T-helper 2 cell treated with Interferon-gamma antibody and Interleukin-4, amounts not matched to agents 5 μg/mL and 100 μg/mL, for 36 hours (primary cell): ENCODE measurements at regions not wholly inside any gene's neighbourhood (a gene's known extent, or its start where the extent isn't known, plus 50 kb on each side); places are given as distances from the start of the nearest gene placed in this dataset.
"Not testable (repeated sequence)": the region's sequence is repeated elsewhere in the genome, so short reads cannot be mapped to it uniquely, and the experiment has no call there.

Source experiments
- DNase-seq: peaks from one replicate; pipeline ENCODE4 v3.0.0; 2021; ENCODE audit warnings: low spot score
- H3K27ac Mint-ChIP-seq: one replicate; pipeline ENCODE4 v1.8.0; 2021; ENCODE audit warnings: mild to moderate bottlenecking, mixed read lengths
- H3K27me3 Mint-ChIP-seq: one replicate; pipeline ENCODE4 v1.8.0; 2021; ENCODE audit warnings: low read depth, mixed read lengths
- H3K36me3 Mint-ChIP-seq: one replicate; pipeline ENCODE4 v1.8.0; 2021; ENCODE audit warnings: low read depth, mixed read lengths
- H3K4me1 Mint-ChIP-seq: one replicate; pipeline ENCODE4 v1.8.0; 2021; ENCODE audit warnings: low read depth, mixed read lengths
- H3K4me3 Mint-ChIP-seq: one replicate; pipeline ENCODE4 v1.8.0; 2022; ENCODE audit warnings: mild to moderate bottlenecking, moderate library complexity, mixed read lengths
- H3K9me3 Mint-ChIP-seq: one replicate; pipeline ENCODE4 v1.8.0; 2021; ENCODE audit warnings: mixed read lengths

DNA sequence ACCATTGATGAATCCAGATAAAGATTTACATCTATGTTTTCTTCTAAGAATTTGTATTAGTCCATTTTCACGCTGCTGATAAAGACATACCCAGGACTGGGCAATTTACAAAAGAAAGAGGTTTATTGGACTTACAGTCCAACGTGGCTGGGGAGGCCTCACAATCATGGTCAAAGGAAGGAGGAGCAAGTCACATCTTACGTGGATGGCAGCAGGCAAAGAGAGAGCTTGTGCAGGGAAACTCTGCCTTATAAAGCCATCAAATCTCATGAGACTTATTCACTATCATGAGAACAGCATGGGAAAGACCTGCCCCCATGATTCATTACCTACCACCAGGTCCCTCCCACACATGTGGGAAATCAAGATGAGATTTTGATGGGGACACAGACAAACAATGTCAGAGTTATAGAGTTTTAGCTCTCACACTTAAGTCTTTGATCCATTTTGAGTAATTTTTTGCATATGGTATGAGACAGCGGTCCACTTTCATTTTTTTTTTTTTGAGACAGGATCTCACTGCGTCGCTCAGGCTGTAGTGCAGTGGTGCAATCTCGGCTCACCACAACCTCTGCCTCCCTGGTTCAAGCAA, 53.5 kb upstream of the JADE2 start:
- H3K4me3 Mint-ChIP-seq, H3K27ac Mint-ChIP-seq, H3K4me1 Mint-ChIP-seq, H3K27me3 Mint-ChIP-seq, DNase-seq, H3K36me3 Mint-ChIP-seq: not testable (repeated sequence)
- peaks cover 10% of the 10 kb centered on the region for H3K9me3 Mint-ChIP-seq

DNA sequence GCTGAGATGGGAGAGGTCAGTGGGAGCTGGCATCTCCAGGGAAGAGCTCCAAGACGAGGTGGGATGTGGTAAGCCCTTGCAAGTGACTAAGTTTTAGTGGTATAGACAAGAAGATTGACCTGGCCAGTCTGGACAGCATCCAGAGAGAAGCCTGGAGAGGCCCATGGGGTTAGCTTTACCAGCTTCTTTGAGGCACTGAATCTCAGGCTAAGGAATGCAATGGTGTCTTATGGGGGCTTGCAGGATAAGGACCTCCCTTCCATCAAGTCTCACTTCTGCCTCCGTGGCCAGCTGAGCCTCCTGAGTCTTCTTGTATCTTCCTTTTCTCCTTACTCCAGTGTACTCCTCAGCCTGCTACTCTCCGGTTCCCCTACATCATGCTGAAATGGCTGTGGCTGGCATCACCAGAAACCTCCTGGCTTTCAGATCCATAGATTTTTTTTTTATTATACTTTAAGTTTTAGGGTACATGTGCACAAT, 56.5 kb upstream of the JADE2 start:
- Mint-ChIP-seq H3K4me3 (no peak overlapping the region), H3K36me3 (no peaks in the 10 kb centered on the region), H3K9me3 (peaks cover 10% of the 10 kb centered on the region), H3K4me1 (peaks cover 8% of the 10 kb centered on the region), H3K27ac (peak overlapping the region; percentile 43), H3K27me3 (no peaks in the 10 kb centered on the region)
- DNase-seq, result no peak

DNA sequence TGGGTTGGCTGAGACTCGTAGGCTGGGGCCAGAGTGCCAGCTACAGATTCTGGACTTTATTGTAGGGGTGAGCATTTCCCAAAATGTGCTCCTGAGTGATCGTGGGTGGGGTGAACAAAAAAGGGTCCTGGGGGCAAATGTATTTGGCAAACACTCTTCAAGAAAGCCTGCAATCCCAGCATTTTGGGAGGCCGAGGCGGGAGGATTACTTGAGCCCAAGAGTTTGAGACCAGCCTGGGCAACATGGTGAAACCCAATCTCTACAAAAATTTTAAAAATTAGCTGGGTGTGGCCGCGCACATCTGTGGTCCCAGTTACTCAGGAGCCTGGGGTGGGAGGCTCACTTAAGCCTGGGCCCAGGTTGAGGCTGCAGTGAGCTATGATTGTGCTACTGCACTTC, 55.5 kb upstream of the CDKN2AIPNL start:
- Mint-ChIP-seq H3K27me3 (no peaks in the 10 kb centered on the region), H3K9me3 (peaks cover 4% of the 10 kb centered on the region), H3K36me3 (no peaks in the 10 kb centered on the region), H3K4me1 (peaks cover 8% of the 10 kb centered on the region), H3K27ac (no peak overlapping the region), H3K4me3 (no peak overlapping the region)
- DNase-seq, result no peak

DNA sequence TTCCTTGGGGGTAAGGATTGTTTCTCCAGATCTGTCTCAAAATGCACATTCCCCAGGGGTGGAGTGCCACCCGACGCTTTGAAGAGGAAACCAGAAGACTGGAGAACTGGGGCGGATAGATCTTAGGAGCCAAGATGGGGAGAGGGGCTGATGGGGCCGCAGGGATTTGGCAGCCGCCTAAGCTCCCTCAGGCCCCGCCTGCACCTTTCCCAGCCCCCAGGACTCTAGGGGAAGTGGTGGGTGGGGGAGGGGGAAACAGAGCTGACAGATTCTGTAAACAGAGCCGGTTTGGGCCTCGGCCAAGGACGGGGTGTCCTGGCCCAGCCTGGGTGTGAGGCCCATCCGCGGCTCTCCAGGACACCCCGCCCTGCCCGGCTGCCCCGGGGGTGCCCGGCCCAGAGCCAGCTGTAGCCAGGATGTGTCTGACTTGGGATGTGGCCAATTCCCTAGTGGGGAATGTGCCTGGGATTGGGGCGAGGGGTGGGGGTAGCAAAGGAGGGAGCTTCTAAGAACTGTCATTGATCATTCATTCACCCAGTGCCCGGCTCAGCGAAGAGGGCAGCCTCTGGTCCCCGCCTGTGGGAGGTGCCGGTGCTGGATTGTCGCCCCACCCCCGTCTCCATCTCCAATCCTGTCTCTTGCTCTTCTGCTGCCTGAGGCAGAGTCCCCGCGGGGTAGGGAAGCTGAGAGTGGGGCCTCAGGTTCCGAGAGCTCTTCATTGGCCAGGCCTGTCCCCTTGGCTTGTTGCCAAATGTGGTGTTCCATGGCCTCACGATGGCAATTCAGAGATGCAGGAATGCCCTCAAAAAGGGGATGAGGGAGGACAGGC, 54.8 kb upstream of the CDKN2AIPNL start:
- Mint-ChIP-seq H3K4me1 (peaks cover 8% of the 10 kb centered on the region), H3K36me3 (no peaks in the 10 kb centered on the region), H3K4me3 (peak overlapping the region; percentile 71), H3K27me3 (peaks cover 4% of the 10 kb centered on the region), H3K27ac (peak overlapping the region; percentile 65), H3K9me3 (no peaks in the 10 kb centered on the region)
- DNase-seq, result peak; percentile 7

DNA sequence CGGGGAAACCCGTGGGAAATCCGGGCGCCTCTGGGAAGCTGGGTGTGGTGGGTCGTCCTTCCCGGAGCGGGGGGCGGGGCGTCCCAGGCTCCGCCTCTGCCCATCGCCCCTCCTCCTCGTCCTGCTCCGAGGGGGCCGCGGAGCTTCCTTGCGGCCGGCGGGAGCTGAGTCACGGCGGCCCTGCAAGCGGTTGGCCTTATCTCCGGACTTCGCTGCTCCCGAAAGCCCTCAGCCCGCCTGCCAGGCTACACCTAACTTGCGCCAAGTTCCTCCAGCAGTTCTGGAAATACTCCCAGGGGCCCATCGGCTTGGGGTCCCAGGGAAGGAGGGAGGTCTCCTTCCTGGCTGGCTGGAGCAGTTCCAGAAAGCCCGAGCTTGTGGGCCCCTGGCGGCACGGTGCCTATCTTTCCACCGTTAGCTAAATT, 54.1 kb upstream of the CDKN2AIPNL start:
- H3K9me3 Mint-ChIP-seq, result no peaks in the 10 kb centered on the region
- peak overlapping the region; percentile 71 for H3K4me3 Mint-ChIP-seq
- H3K4me1 Mint-ChIP-seq, result peaks cover 8% of the 10 kb centered on the region
- H3K27ac Mint-ChIP-seq, result peak overlapping the region; percentile 65
- H3K27me3 Mint-ChIP-seq, result peaks cover 4% of the 10 kb centered on the region
- no peaks in the 10 kb centered on the region for H3K36me3 Mint-ChIP-seq
- peak; percentile 69 for DNase-seq

DNA sequence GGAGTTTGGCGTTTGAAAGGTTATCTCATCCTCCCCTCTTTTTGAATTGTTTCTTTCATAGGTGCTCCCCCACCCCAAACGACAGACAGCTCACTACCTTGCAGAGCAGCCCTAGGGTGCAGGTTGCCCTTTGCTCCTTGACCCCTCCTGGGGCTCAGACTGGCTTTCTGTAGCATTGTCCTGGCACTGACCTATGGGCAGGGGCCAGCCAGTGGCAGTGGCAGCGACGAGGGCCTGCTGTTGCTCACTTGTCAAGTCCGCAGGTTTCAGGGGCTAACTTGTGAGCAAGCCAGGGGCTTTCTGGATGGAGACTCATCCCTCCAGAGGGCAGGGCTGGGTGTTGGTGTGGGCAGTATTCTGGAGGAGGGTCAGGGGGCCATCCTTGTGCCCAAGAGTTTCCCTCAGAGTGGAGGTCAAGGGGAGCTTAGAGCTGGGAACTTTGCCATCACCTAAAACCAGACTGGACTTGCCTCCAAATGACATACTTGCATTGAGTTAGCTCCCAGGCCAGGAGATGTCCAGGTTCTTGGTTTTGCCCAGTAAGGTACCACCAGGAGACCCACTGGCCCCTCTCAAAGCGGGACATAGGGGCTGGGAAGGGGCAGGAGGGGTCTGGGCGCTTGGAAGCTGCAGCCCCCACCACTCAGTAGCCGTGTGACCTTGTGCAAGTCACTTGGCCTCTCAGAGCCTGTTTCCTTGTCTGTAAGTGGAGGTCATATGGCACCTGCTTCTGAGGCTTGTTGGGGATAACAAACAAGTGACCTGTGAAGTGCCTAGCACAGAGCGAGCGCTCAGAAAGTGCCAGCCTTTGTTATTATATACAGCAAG, 53.5 kb upstream of the CDKN2AIPNL start:
- Mint-ChIP-seq H3K36me3 (no peaks in the 10 kb centered on the region), H3K4me1 (peaks cover 8% of the 10 kb centered on the region), H3K27me3 (peaks cover 4% of the 10 kb centered on the region), H3K9me3 (no peaks in the 10 kb centered on the region), H3K4me3 (peak overlapping the region; percentile 71), H3K27ac (no peak overlapping the region)
- DNase-seq, result no peak

DNA sequence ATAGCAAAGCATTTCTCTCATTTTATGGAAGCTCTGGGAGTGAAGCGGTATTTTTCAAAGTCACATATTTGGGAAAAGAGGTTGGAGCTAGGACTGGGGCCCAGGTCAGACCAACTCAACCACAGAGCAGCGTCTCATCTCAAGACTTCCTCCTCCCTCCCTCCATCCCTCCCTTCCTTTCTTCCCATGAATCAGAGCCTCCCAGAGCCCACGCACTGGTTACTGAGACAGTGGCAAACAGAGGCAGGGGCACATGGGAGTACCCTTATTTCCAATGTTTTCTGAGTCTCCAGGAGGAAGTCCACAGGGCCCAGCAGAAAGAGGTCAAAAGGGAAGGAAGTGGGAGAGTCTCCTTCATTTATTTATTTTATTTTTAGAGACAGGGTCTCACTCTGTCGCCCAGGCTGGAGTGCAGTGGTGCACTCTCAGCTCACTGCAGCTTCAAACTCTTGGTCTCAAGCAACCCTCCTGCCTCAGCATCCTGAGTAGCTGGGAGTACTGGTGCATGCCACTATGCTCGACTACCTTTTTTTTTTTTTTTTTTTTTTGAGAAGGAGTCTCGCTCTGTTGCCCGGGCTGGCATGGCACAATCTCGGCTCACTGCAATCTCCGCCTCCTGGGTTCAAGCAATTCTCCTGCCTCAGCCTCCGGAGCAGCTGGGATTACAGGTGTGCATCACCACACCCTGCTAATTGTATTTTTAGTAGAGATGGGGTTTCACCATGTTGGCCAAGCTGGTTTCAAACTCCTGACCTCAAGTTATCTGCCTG, 52.5 kb upstream of the CDKN2AIPNL start:
- peaks cover 4% of the 10 kb centered on the region for H3K27me3 Mint-ChIP-seq
- no peak overlapping the region for H3K4me3 Mint-ChIP-seq
- H3K27ac Mint-ChIP-seq, result no peak overlapping the region
- no peaks in the 10 kb centered on the region for H3K9me3 Mint-ChIP-seq
- H3K4me1 Mint-ChIP-seq, result peaks cover 8% of the 10 kb centered on the region
- DNase-seq, result no peak
- no peaks in the 10 kb centered on the region for H3K36me3 Mint-ChIP-seq

DNA sequence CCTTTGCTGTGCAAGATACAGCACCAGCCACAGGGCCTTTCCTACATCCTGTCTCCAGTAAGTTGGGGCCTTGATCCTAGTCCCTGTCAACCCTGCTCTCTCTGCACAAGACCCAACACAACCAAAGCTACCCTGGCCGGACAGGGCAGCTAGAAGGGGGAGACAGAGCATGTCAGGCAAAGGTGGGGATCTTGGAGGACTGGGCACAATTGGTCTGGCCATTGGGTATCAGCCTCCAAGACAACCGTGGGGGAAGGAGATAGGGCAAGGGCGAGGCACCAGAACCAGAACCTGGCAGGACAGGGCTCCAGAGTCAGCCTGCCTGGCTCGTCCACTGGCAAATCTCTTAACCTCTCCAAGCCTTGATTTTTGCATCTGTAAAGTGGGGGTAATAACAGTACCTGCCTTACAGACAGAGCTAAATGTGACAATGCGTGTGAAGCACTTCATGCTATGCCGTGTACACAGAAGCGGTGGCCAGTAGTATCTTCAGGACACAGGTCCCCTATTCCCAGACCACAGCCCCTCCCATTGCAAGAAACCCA, 51.6 kb upstream of the CDKN2AIPNL start:
- no peaks in the 10 kb centered on the region for H3K9me3 Mint-ChIP-seq
- no peak for DNase-seq
- no peak overlapping the region for H3K27ac Mint-ChIP-seq
- H3K27me3 Mint-ChIP-seq, result peaks cover 4% of the 10 kb centered on the region
- H3K36me3 Mint-ChIP-seq, result no peaks in the 10 kb centered on the region
- H3K4me1 Mint-ChIP-seq, result peaks cover 8% of the 10 kb centered on the region
- no peak overlapping the region for H3K4me3 Mint-ChIP-seq

DNA sequence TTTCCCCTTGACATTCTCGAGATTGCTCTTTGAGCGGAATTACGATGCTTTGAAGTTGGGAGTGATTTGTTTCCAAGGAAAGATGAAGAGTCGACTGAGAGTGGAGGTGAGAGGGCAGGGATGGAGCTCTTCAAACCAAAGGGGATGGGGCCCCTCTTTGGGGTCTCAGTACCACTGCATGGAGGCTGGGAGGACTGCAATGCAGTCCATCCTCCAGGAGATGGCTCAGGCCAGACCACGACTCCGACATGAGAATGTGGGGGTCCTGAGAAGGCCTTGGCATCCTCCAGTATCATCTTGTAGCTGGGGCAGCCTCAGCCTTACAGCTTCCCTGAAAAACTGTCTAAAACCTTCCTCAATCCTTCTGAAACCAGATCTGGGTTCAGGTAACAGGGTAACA, 51.1 kb upstream of the CDKN2AIPNL start:
- Mint-ChIP-seq H3K4me1 (peaks cover 8% of the 10 kb centered on the region), H3K27ac (no peak overlapping the region), H3K36me3 (no peaks in the 10 kb centered on the region), H3K9me3 (no peaks in the 10 kb centered on the region), H3K27me3 (peaks cover 4% of the 10 kb centered on the region), H3K4me3 (no peak overlapping the region)
- DNase-seq, result no peak

DNA sequence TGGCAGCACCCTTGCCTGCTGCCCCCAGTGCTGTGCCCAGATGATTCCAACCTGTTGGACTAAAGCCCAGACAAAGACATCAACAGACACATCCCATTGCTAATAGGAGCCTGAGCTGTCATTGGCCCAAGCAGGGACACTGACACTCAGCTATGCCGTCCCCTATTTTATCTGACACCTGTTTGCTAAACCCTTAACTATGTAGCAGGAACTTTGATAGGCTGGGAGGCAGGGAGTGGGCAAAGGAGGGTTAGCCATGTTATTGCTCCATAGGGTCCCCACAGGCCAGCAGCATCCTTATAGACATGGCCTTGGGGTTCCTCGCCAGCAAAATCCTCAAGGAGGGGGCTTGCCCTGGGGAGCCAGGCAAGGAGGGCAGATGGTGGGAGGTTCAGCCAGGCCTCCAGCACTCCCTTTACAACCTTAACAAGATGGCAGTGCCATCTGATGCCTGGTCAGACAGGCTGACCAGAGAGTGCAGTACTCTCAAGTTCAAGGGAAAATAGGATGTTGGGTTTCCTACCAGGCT, 50.4 kb upstream of the CDKN2AIPNL start:
- Mint-ChIP-seq H3K27ac (no peak overlapping the region), H3K36me3 (no peaks in the 10 kb centered on the region), H3K9me3 (no peaks in the 10 kb centered on the region), H3K4me1 (peaks cover 8% of the 10 kb centered on the region), H3K27me3 (peaks cover 4% of the 10 kb centered on the region), H3K4me3 (no peak overlapping the region)
- no peak for DNase-seq
